T-helper 2 cell treated with Interferon-gamma antibody and Interleukin-4, amounts not matched to agents 100 ng/mL and 5 ng/mL, for 36 hours (primary cell): ENCODE measurements at regions not wholly inside any gene's neighbourhood (a gene's known extent, or its start where the extent isn't known, plus 50 kb on each side); places are given as distances from the start of the nearest gene placed in this dataset.
"Not testable (repeated sequence)": the region's sequence is repeated elsewhere in the genome, so short reads cannot be mapped to it uniquely, and the experiment has no call there.

Experiments
- intact Hi-C: fragments of 100-400 bp; cut with micrococcal nuclease; formaldehyde crosslinking; loops from one replicate; pipeline ENCODE4 v1.15.1; 2023

GRCh38 chr14:45633220-45633984 lies 380.4 kb upstream of the MIS18BP1 start:
- intact Hi-C loops: no loop called here

GRCh38 chr14:45621731-45622130 lies 368.7 kb upstream of the MIS18BP1 start:
- intact Hi-C loops: no loop called here

GRCh38 chr14:45619831-45620230 lies 366.8 kb upstream of the MIS18BP1 start:
- intact Hi-C loops: no loop called here

GRCh38 chr14:45610318-45610717 lies 357.3 kb upstream of the MIS18BP1 start:
- intact Hi-C loops: no loop called here

- intact Hi-C loops: no loop called here
Measured at GRCh38 chr14:45587142-45587541, 334.1 kb upstream of the MIS18BP1 start.

- intact Hi-C loops: no loop called here
Measured at GRCh38 chr14:45559626-45560025, 306.6 kb upstream of the MIS18BP1 start.

- intact Hi-C loops: no loop called here
Measured at GRCh38 chr14:45558183-45558582, 305.2 kb upstream of the MIS18BP1 start.

GRCh38 chr14:45553981-45554380 lies 301.0 kb upstream of the MIS18BP1 start:
- intact Hi-C loops: no loop called here

GRCh38 chr14:45551240-45551820 lies 298.3 kb upstream of the MIS18BP1 start:
- intact Hi-C loops: not testable (repeated sequence)

GRCh38 chr14:45531022-45531421 lies 278.0 kb upstream of the MIS18BP1 start:
- intact Hi-C loops: no loop called here

GRCh38 chr14:45526715-45527549 lies 273.9 kb upstream of the MIS18BP1 start:
- intact Hi-C loops: loop anchor here (2.0 kb wide), 1 partner anchor 100 kb away; no protein-coding TSS in a partner anchor

GRCh38 chr14:45519766-45520165 lies 266.8 kb upstream of the MIS18BP1 start:
- intact Hi-C loops: no loop called here

- intact Hi-C loops: no loop called here
Measured at GRCh38 chr14:45492876-45493275, 239.9 kb upstream of the MIS18BP1 start.

- intact Hi-C loops: no loop called here
Measured at GRCh38 chr14:45491914-45492313, 238.9 kb upstream of the MIS18BP1 start.

- intact Hi-C loops: no loop called here
Measured at GRCh38 chr14:45486599-45486998, 233.6 kb upstream of the MIS18BP1 start.

GRCh38 chr14:45467023-45467422 lies 214.0 kb upstream of the MIS18BP1 start:
- intact Hi-C loops: no loop called here

GRCh38 chr14:45434221-45434620 lies 181.2 kb upstream of the MIS18BP1 start:
- intact Hi-C loops: no loop called here

GRCh38 chr14:45426685-45427282 lies 173.8 kb upstream of the MIS18BP1 start:
- intact Hi-C loops: loop anchor here (2.0 kb wide), 1 partner anchor 100 kb away; no protein-coding TSS in a partner anchor

GRCh38 chr14:45406942-45407341 lies 153.9 kb upstream of the MIS18BP1 start:
- intact Hi-C loops: no loop called here

- intact Hi-C loops: no loop called here
Measured at GRCh38 chr14:45400950-45401640, 148.1 kb upstream of the MIS18BP1 start.

- intact Hi-C loops: no loop called here
Measured at GRCh38 chr14:45400509-45400908, 147.5 kb upstream of the MIS18BP1 start.
